ENCODE measurements at regions not wholly inside any gene's neighbourhood (a gene's known extent, or its start where the extent isn't known, plus 50 kb on each side); places are given as distances from the start of the nearest gene placed in this dataset.

DNA sequence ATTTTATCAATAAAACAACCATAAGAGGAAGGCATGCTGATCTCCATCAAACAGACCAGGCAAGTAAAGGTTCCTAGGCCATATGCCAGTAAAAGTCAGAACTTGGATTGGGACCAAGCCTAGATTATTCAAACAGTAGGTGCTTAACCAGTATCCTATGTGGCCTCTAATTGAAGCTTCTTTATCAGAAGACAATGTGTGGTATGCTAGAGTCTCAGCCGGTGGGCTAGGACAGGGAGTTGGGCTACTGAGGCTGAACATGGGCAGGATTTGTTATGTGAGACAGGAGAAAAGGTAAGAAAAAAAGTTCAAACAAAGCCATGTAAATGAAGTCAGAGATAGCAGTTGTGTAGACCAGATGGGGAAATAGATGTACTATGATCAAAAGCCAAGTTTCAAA, 413.7 kb upstream of the GHITM start:
- Histone ChIP-seq H3K4me1 (ENCODE audit: control insufficient read depth in 1 of 2, insufficient read depth in 2 of 2, low read length in 2 of 2) (no peaks in the 10 kb centered on the region), H3K27ac (ENCODE audit: low read depth in 1 of 2, low read length in 2 of 2) (no peak overlapping the region), H3K9me3 (replicated peaks in 1 of 2; ENCODE audit: control insufficient read depth in 1 of 2, insufficient read depth in 1 of 2, low read length in 2 of 2) (no peaks in the 10 kb centered on the region), H3K36me3 (replicated peaks in 1 of 2; ENCODE audit: control insufficient read depth in 1 of 2, insufficient read depth in 2 of 2, low read length in 2 of 2) (no peaks in the 10 kb centered on the region), H3K79me2 (ENCODE audit: insufficient read depth, low read length) (no peaks in the 10 kb centered on the region), H3K27me3 (ENCODE audit: control insufficient read depth in 2 of 2, insufficient read depth in 2 of 2, low read length in 2 of 2) (no peaks in the 10 kb centered on the region), H3K4me3 (replicated peaks in 1 of 3; ENCODE audit: low read depth in 2 of 3, low read length in 3 of 3) (no peak overlapping the region), H3K4me2 (replicated peaks; ENCODE audit: extremely low read depth, low read length, poor library complexity, severe bottlenecking) (no peak overlapping the region), H4K20me1 (ENCODE audit: insufficient read depth, low read length) (no peaks in the 10 kb centered on the region), H2AFZ (ENCODE audit: insufficient read depth, low read depth, low read length, poor library complexity, severe bottlenecking) (no peak overlapping the region), H3K9ac (ENCODE audit: insufficient read depth, low read length, poor library complexity, severe bottlenecking) (no peak overlapping the region)
- H3K36me3 Mint-ChIP-seq = no peaks in the 10 kb centered on the region
- H3K9me3 Mint-ChIP-seq = peaks cover 0 to 7% (median 2%) of the 10 kb centered on the region in 7 donors
- H3K4me3 Mint-ChIP-seq = no peak overlapping the region
- H3K4me1 Mint-ChIP-seq = no peaks in the 10 kb centered on the region
- peaks cover 0 to 2% (median 0%) of the 10 kb centered on the region in 3 donors for H3K27me3 Mint-ChIP-seq (ENCODE audit: low read depth in 3 of 3)
- WGBS (ENCODE audit: insufficient coverage) = 100% methylated on average over 1 of the region's 1 CpG
- intact Hi-C loops (cut with micrococcal nuclease) = no loop called here
- TF ChIP-seq, protein P1, sequence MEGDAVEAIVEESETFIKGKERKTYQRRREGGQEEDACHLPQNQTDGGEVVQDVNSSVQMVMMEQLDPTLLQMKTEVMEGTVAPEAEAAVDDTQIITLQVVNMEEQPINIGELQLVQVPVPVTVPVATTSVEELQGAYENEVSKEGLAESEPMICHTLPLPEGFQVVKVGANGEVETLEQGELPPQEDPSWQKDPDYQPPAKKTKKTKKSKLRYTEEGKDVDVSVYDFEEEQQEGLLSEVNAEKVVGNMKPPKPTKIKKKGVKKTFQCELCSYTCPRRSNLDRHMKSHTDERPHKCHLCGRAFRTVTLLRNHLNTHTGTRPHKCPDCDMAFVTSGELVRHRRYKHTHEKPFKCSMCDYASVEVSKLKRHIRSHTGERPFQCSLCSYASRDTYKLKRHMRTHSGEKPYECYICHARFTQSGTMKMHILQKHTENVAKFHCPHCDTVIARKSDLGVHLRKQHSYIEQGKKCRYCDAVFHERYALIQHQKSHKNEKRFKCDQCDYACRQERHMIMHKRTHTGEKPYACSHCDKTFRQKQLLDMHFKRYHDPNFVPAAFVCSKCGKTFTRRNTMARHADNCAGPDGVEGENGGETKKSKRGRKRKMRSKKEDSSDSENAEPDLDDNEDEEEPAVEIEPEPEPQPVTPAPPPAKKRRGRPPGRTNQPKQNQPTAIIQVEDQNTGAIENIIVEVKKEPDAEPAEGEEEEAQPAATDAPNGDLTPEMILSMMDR (IDR thresholded peaks at IDR 0.05) = no peak
- no peak for DNase-seq
- H3K27ac Mint-ChIP-seq = no peak overlapping the region

DNA sequence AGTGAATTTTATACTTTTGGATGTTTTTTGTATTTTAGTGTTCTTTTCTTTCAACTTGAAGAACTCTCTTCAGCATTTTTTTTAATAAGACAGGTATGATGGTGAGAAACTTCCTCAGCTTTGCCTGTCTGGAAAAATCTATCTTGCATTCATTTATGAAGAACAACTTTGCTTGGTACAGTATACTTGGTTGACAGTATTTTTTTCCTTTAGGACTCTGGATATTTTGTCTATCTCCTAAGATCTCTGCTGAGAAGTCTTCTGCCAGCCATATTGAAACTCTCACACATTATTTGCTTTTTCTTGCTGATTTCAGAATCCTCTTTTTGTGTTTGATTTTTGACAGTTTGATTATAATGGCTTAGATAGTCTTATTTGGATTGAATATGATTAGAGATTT, 405.0 kb upstream of the GHITM start:
- Histone ChIP-seq H3K9ac (ENCODE audit: insufficient read depth, low read length, poor library complexity, severe bottlenecking) (no peak overlapping the region), H3K9me3 (replicated peaks in 1 of 2; ENCODE audit: control insufficient read depth in 1 of 2, insufficient read depth in 1 of 2, low read length in 2 of 2) (peaks cover 5 to 15% of the 10 kb centered on the region in 2 donors), H3K36me3 (replicated peaks in 1 of 2; ENCODE audit: control insufficient read depth in 1 of 2, insufficient read depth in 2 of 2, low read length in 2 of 2) (no peaks in the 10 kb centered on the region), H3K27me3 (ENCODE audit: control insufficient read depth in 2 of 2, insufficient read depth in 2 of 2, low read length in 2 of 2) (no peaks in the 10 kb centered on the region), H4K20me1 (ENCODE audit: insufficient read depth, low read length) (no peaks in the 10 kb centered on the region), H3K4me1 (ENCODE audit: control insufficient read depth in 1 of 2, insufficient read depth in 2 of 2, low read length in 2 of 2) (no peaks in the 10 kb centered on the region), H3K4me2 (replicated peaks; ENCODE audit: extremely low read depth, low read length, poor library complexity, severe bottlenecking) (no peak overlapping the region), H3K4me3 (replicated peaks in 1 of 3; ENCODE audit: low read depth in 2 of 3, low read length in 3 of 3) (no peak overlapping the region), H3K79me2 (ENCODE audit: insufficient read depth, low read length) (no peaks in the 10 kb centered on the region), H3K27ac (ENCODE audit: low read depth in 1 of 2, low read length in 2 of 2) (no peak overlapping the region), H2AFZ (ENCODE audit: insufficient read depth, low read depth, low read length, poor library complexity, severe bottlenecking) (no peak overlapping the region)
- TF ChIP-seq, protein P1 (IDR thresholded peaks at IDR 0.05) = no peak
- no peaks in the 10 kb centered on the region for H3K4me1 Mint-ChIP-seq
- no peak overlapping the region for H3K4me3 Mint-ChIP-seq
- H3K27ac Mint-ChIP-seq = no peak overlapping the region
- no peak for DNase-seq
- intact Hi-C loops (cut with micrococcal nuclease) = no loop called here
- peaks cover 0 to 1% (median 0%) of the 10 kb centered on the region in 3 donors for H3K27me3 Mint-ChIP-seq (ENCODE audit: low read depth in 3 of 3)
- peaks cover 3 to 11% (median 5%) of the 10 kb centered on the region in 7 donors for H3K9me3 Mint-ChIP-seq
- H3K36me3 Mint-ChIP-seq = no peaks in the 10 kb centered on the region

All from CD14-positive monocyte (primary cell).